WI38 (cell line): ENCODE measurements at regions not wholly inside any gene's neighbourhood (a gene's known extent, or its start where the extent isn't known, plus 50 kb on each side); places are given as distances from the start of the nearest gene placed in this dataset.

Source experiments
- H3K4me3 ChIP-seq: 2 replicates; pipeline ENCODE4 v1.5.1; 2011; ENCODE audit warnings: low read depth, mild to moderate bottlenecking, control low read depth, low read length
- CTCF ChIP-seq: IDR thresholded peaks from 2 replicates; pipeline ENCODE4 v1.5.1; 2012; ENCODE audit warnings: low read depth, mild to moderate bottlenecking, control low read depth, low read length

- no peak for TF ChIP-seq CTCF
- H3K4me3 ChIP-seq, result no peak overlapping the region
Observed at GRCh38 chr5:38657020-38657419, 100.6 kb upstream of the LIFR start.

GRCh38 chr5:38660194-38660668 lies 103.8 kb upstream of the LIFR start:
- TF ChIP-seq CTCF, result no peak
- H3K4me3 ChIP-seq, result no peak overlapping the region

- no peak for TF ChIP-seq CTCF
- H3K4me3 ChIP-seq, result no peak overlapping the region
Observed at GRCh38 chr5:38662090-38662489, 105.6 kb upstream of the LIFR start.

- H3K4me3 ChIP-seq, result no peak overlapping the region
- no peak for TF ChIP-seq CTCF
Observed at GRCh38 chr5:38663249-38663648, 106.8 kb upstream of the LIFR start.

GRCh38 chr5:38666668-38667498 lies 110.4 kb upstream of the LIFR start:
- peak; percentile 60 for TF ChIP-seq CTCF

GRCh38 chr5:38667499-38667776 lies 111.0 kb upstream of the LIFR start:
- H3K4me3 ChIP-seq, result no peak overlapping the region
- TF ChIP-seq CTCF, result no peak

More at GRCh38 chr5:38666668-38667498, 110.4 kb upstream of the LIFR start:
- no peak overlapping the region for H3K4me3 ChIP-seq

- H3K4me3 ChIP-seq, result no peak overlapping the region
- no peak for TF ChIP-seq CTCF
Observed at GRCh38 chr5:38669361-38669880, 113.0 kb upstream of the LIFR start.
